T-helper 2 cell (primary cell): ENCODE measurements at regions not wholly inside any gene's neighbourhood (a gene's known extent, or its start where the extent isn't known, plus 50 kb on each side); places are given as distances from the start of the nearest gene placed in this dataset.

Experiments used
- DNase-seq, 5 experiments: peaks; one replicate each; pipeline versions ENCODE4 v3.0.0 to v3.0.0-alpha.2; 2012 to 2022

- no peak for DNase-seq
Measured at GRCh38 chr3:44058022-44058867, 183.4 kb upstream of the TOPAZ1 start.

- DNase-seq = no peak
Measured at GRCh38 chr3:44058868-44059203, 182.8 kb upstream of the TOPAZ1 start.

- DNase-seq = no peak
Measured at GRCh38 chr3:44060164-44060563, 181.5 kb upstream of the TOPAZ1 start.

GRCh38 chr3:44061268-44061667 lies 180.4 kb upstream of the TOPAZ1 start:
- no peak for DNase-seq

GRCh38 chr3:44061961-44062360 lies 179.7 kb upstream of the TOPAZ1 start:
- no peak for DNase-seq

GRCh38 chr3:44065311-44066094 lies 176.2 kb upstream of the TOPAZ1 start:
- no peak for DNase-seq

- DNase-seq = no peak
Measured at GRCh38 chr3:44066806-44067205, 174.9 kb upstream of the TOPAZ1 start.

- DNase-seq = no peak
Measured at GRCh38 chr3:44067431-44067830, 174.3 kb upstream of the TOPAZ1 start.

- DNase-seq = no peak
Measured at GRCh38 chr3:44068753-44069152, 172.9 kb upstream of the TOPAZ1 start.

- no peak for DNase-seq
Measured at GRCh38 chr3:44069276-44069675, 172.4 kb upstream of the TOPAZ1 start.

- no peak for DNase-seq
Measured at GRCh38 chr3:44070841-44071546, 170.7 kb upstream of the TOPAZ1 start.

- no peak for DNase-seq
Measured at GRCh38 chr3:44072601-44073540, 168.8 kb upstream of the TOPAZ1 start.

GRCh38 chr3:44074181-44074580 lies 167.5 kb upstream of the TOPAZ1 start:
- no peak for DNase-seq

GRCh38 chr3:44076221-44076829 lies 165.4 kb upstream of the TOPAZ1 start:
- no peak for DNase-seq

GRCh38 chr3:44077267-44077666 lies 164.4 kb upstream of the TOPAZ1 start:
- no peak for DNase-seq

- no peak for DNase-seq
Measured at GRCh38 chr3:44078863-44079262, 162.8 kb upstream of the TOPAZ1 start.

GRCh38 chr3:44079916-44080315 lies 161.8 kb upstream of the TOPAZ1 start:
- no peak for DNase-seq

GRCh38 chr3:44080474-44081072 lies 161.1 kb upstream of the TOPAZ1 start:
- DNase-seq = no peak

GRCh38 chr3:44090036-44090435 lies 151.7 kb upstream of the TOPAZ1 start:
- no peak for DNase-seq

GRCh38 chr3:44092497-44092896 lies 149.2 kb upstream of the TOPAZ1 start:
- no peak for DNase-seq

- no peak for DNase-seq
Measured at GRCh38 chr3:44093531-44093930, 148.2 kb upstream of the TOPAZ1 start.
